HUES64 (cell line): ENCODE measurements at regions not wholly inside any gene's neighbourhood (a gene's known extent, or its start where the extent isn't known, plus 50 kb on each side); places are given as distances from the start of the nearest gene placed in this dataset.

ENCODE experiments used
- H3K27ac ChIP-seq: 2 replicates; pipeline ENCODE4 v1.7.0; 2013; ENCODE audit warnings: low read depth, low read length, inconsistent platforms
- H3K27me3 ChIP-seq: 2 replicates; pipeline ENCODE4 v1.6.1; 2013; ENCODE audit warnings: mild to moderate bottlenecking, low read length; ENCODE audit not compliant: insufficient read depth
- H3K36me3 ChIP-seq: 2 replicates; pipeline ENCODE4 v1.6.1; 2013; ENCODE audit warnings: mild to moderate bottlenecking, low read length; ENCODE audit not compliant: insufficient read depth
- H3K4me1 ChIP-seq: 2 replicates; pipeline ENCODE4 v1.6.1; 2013; ENCODE audit warnings: mild to moderate bottlenecking, low read length, moderate library complexity; ENCODE audit not compliant: insufficient read depth
- H3K4me3 ChIP-seq: 2 replicates; pipeline ENCODE4 v1.5.1; 2013; ENCODE audit warnings: mild to moderate bottlenecking, low read length, moderate library complexity
- H3K9ac ChIP-seq: 2 replicates; pipeline ENCODE4 v1.6.1; 2013; ENCODE audit warnings: mild to moderate bottlenecking, low read depth, low read length
- H3K9me3 ChIP-seq: 2 replicates; pipeline ENCODE4 v1.6.1; 2013; ENCODE audit warnings: low read depth, low read length; ENCODE audit not compliant: insufficient read depth
- WGBS: fragments of 150-250, 120-280 bp; methylation state at CpG from one replicate; pipeline ENCODE4 v1.1.7; 2013; ENCODE audit warnings: missing lambda C conversion rate; 5-methylcytosine and 5-hydroxymethylcytosine counted together

GRCh38 chr2:47303341-47304148, 65.6 kb upstream of the EPCAM start:
- no peak overlapping the region for H3K4me3 ChIP-seq
- H3K4me1 ChIP-seq: peaks cover 13% of the 10 kb centered on the region
- no peaks in the 10 kb centered on the region for H3K9me3 ChIP-seq
- no peaks in the 10 kb centered on the region for H3K27me3 ChIP-seq
- H3K9ac ChIP-seq: no peak overlapping the region
- H3K36me3 ChIP-seq: no peaks in the 10 kb centered on the region
- H3K27ac ChIP-seq: no peak overlapping the region
- WGBS: 65% methylated on average over 3 of the region's 3 CpGs

GRCh38 chr2:47302308-47302707, 66.8 kb upstream of the EPCAM start:
- Histone ChIP-seq H3K36me3 (no peaks in the 10 kb centered on the region), H3K9me3 (no peaks in the 10 kb centered on the region), H3K4me3 (no peak overlapping the region), H3K27ac (no peak overlapping the region), H3K9ac (no peak overlapping the region), H3K4me1 (peaks cover 13% of the 10 kb centered on the region), H3K27me3 (no peaks in the 10 kb centered on the region)
- 88% methylated on average over 8 of the region's 8 CpGs for WGBS

GRCh38 chr2:47301731-47302130, 67.4 kb upstream of the EPCAM start:
- H3K4me1 ChIP-seq: peaks cover 13% of the 10 kb centered on the region
- no peak overlapping the region for H3K4me3 ChIP-seq
- H3K9me3 ChIP-seq: no peaks in the 10 kb centered on the region
- H3K27me3 ChIP-seq: no peaks in the 10 kb centered on the region
- no peak overlapping the region for H3K9ac ChIP-seq
- no peak overlapping the region for H3K27ac ChIP-seq
- H3K36me3 ChIP-seq: no peaks in the 10 kb centered on the region
- WGBS: 92% methylated on average over 4 of the region's 4 CpGs

GRCh38 chr2:47301277-47301618, 67.9 kb upstream of the EPCAM start:
- Histone ChIP-seq H3K4me3 (no peak overlapping the region), H3K27ac (no peak overlapping the region), H3K9me3 (no peaks in the 10 kb centered on the region), H3K36me3 (no peaks in the 10 kb centered on the region), H3K27me3 (no peaks in the 10 kb centered on the region), H3K4me1 (peaks cover 13% of the 10 kb centered on the region), H3K9ac (no peak overlapping the region)
- WGBS: 98% methylated on average over 3 of the region's 3 CpGs

DNA sequence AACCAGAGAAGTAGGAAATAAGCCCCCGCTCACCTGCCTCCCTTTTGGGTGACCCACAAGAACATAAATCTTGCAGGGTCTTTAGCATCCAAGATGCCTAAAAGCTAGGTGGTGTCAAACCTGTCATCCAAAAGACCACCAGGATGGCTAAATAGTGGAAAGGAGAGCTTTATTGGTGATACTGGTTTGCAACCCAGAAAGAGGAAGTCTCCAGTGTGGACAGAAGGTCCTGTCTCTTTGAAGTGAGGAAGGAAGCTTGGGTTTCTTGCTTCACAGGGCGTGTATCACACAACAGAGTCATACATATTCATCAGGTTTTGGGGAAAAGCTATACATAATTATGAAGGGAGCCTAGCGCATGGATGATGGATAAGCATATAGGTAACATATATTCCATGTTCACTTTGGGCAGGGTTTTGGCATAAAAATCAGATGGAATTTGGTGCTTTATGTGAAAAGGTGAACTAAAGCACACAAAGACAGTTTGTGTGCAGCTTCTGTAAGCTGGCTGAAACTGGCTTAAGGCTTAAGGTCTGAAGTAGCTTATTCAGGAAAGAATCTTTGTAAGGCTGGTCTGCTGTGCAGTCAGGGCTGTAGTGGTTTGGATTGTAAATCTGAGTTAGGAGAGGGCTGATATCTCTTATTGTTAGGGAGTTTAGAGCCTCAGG, 68.4 kb upstream of the EPCAM start:
- 95% methylated on average over 2 of the region's 3 CpGs for WGBS
- Histone ChIP-seq H3K9me3 (no peaks in the 10 kb centered on the region), H3K27ac (no peak overlapping the region), H3K36me3 (no peaks in the 10 kb centered on the region), H3K4me3 (no peak overlapping the region), H3K4me1 (peaks cover 17% of the 10 kb centered on the region), H3K27me3 (no peaks in the 10 kb centered on the region), H3K9ac (no peak overlapping the region)

DNA sequence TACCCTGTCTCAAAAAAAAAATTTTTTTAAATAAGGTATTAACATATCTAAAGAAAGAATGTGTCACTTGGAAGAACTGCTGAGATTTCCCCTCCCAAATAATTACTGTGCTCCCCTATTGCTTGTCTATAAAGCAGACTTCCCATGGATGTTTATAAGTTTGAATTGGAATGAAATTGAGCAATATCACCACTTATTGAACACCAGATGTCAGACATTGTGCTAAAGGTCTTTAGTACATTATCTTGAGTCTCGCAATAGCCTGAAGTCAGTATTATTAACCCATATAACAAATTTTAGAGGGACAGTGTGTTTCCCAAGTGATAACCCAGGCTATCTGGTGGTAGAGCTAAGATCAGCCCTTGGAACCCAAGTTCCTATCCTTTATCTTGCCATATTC, 69.0 kb upstream of the EPCAM start:
- Histone ChIP-seq H3K9me3 (no peaks in the 10 kb centered on the region), H3K9ac (no peak overlapping the region), H3K4me3 (no peak overlapping the region), H3K36me3 (no peaks in the 10 kb centered on the region), H3K27me3 (no peaks in the 10 kb centered on the region), H3K27ac (no peak overlapping the region), H3K4me1 (peaks cover 23% of the 10 kb centered on the region)
- 89% methylated on average over 1 of the region's 1 CpG for WGBS

- 91% methylated on average over 9 of the region's 9 CpGs for WGBS
- no peaks in the 10 kb centered on the region for H3K36me3 ChIP-seq
- H3K27me3 ChIP-seq: no peaks in the 10 kb centered on the region
- no peaks in the 10 kb centered on the region for H3K9me3 ChIP-seq
- no peak overlapping the region for H3K27ac ChIP-seq
- H3K9ac ChIP-seq: no peak overlapping the region
- no peak overlapping the region for H3K4me3 ChIP-seq
- peaks cover 24% of the 10 kb centered on the region for H3K4me1 ChIP-seq
Observed at GRCh38 chr2:47299555-47299954, 69.6 kb upstream of the EPCAM start.

DNA sequence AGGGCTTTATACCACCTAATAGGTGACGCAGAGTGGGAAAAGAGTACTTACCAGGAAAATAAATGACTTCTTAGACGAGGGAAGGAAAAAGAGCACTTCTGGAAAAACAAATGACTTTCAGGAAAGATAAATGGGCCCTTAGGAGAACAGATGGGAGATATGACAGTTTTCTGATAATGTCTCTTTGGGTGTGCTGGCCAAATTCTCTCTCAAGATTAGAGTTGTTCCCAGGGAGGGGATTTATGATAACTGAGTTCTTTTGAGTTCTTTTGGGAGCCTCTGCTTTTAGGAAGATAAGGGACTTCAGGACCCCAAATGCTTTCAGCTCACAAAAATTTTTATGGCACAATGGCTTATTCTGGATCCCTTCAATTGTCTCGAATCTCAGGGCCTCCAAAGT, 70.3 kb upstream of the EPCAM start:
- WGBS: 77% methylated on average over 3 of the region's 3 CpGs
- H3K36me3 ChIP-seq: no peaks in the 10 kb centered on the region
- H3K27ac ChIP-seq: no peak overlapping the region
- H3K9me3 ChIP-seq: no peaks in the 10 kb centered on the region
- H3K4me1 ChIP-seq: peaks cover 22% of the 10 kb centered on the region
- no peaks in the 10 kb centered on the region for H3K27me3 ChIP-seq
- no peak overlapping the region for H3K4me3 ChIP-seq
- no peak overlapping the region for H3K9ac ChIP-seq

DNA sequence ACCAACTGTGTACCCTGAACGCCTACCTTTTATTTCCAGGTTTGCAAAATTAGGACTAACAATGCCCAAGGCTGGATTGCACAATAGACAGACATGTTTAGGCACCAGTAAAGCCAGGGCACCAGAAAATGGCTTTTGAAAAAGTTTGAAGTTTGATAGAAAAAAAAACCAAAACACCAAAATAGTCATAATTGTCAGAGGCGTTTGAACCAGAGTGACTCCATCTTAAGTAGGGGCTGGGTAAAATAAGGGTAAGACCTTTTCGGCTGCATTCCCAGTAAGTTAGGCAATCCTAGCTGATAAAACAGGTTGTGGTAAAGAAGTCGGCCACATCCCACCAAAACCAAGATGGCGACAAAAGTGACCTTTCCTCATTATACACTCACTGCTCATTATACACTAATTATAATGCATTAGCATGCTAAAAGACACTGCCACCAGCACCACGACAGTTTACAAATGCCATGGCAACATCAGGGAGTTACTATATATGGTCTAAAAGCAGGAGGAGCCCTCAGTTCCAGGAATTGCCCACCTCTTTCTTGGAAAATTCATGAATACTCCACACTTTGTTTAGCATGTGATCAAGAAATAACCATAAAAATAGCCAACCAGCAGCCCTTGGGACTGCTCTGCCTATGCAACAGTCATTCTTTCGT, 71.2 kb upstream of the EPCAM start:
- Histone ChIP-seq H3K9ac (no peak overlapping the region), H3K9me3 (no peaks in the 10 kb centered on the region), H3K27me3 (no peaks in the 10 kb centered on the region), H3K4me3 (no peak overlapping the region), H3K27ac (no peak overlapping the region), H3K36me3 (no peaks in the 10 kb centered on the region), H3K4me1 (peaks cover 14% of the 10 kb centered on the region)
- 90% methylated on average over 7 of the region's 7 CpGs for WGBS

GRCh38 chr2:47295981-47296635, 73.0 kb upstream of the EPCAM start:
- Histone ChIP-seq H3K9ac (no peak overlapping the region), H3K27ac (no peak overlapping the region), H3K27me3 (no peaks in the 10 kb centered on the region), H3K4me1 (peaks cover 14% of the 10 kb centered on the region), H3K4me3 (no peak overlapping the region), H3K36me3 (no peaks in the 10 kb centered on the region), H3K9me3 (no peaks in the 10 kb centered on the region)
- WGBS: 87% methylated on average over 5 of the region's 5 CpGs
